ENCODE measurements at regions not wholly inside any gene's neighbourhood (a gene's known extent, or its start where the extent isn't known, plus 50 kb on each side); places are given as distances from the start of the nearest gene placed in this dataset.
"Not testable (repeated sequence)": the region's sequence is repeated elsewhere in the genome, so short reads cannot be mapped to it uniquely, and the experiment has no call there.

DNA sequence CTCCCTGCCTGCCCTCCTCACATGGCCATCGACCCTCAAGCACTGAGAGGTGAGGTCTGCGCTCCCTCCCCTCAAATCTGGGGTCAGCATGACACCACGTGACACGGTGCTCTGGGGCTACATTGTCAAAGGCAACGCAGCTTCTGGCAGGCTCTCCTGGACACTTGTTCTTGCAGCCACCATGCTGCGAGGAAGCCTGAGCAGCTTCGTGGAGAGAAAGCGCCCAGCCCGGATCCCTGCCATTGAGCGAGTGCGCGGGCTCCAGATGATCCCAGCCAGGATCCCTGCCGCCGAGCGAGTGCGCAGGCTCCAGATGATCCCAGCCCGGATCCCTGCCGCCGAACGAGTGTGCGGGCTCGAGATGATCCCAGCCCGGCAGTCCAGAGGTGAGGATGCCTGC, 70.9 kb upstream of the METRNL start:
- DNase-seq, result no peak
- no peak for TF ChIP-seq POLR2A (IDR thresholded peaks at IDR 0.05)
- TF ChIP-seq, protein P1, sequence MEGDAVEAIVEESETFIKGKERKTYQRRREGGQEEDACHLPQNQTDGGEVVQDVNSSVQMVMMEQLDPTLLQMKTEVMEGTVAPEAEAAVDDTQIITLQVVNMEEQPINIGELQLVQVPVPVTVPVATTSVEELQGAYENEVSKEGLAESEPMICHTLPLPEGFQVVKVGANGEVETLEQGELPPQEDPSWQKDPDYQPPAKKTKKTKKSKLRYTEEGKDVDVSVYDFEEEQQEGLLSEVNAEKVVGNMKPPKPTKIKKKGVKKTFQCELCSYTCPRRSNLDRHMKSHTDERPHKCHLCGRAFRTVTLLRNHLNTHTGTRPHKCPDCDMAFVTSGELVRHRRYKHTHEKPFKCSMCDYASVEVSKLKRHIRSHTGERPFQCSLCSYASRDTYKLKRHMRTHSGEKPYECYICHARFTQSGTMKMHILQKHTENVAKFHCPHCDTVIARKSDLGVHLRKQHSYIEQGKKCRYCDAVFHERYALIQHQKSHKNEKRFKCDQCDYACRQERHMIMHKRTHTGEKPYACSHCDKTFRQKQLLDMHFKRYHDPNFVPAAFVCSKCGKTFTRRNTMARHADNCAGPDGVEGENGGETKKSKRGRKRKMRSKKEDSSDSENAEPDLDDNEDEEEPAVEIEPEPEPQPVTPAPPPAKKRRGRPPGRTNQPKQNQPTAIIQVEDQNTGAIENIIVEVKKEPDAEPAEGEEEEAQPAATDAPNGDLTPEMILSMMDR (IDR thresholded peaks at IDR 0.05), result no peak
- H3K9me3 ChIP-seq (replicated peaks in 1 of 3), result no peaks in the 10 kb centered on the region
- no peak overlapping the region for H3K27ac ChIP-seq
- no peaks in the 10 kb centered on the region for H3K4me1 ChIP-seq (replicated peaks in 1 of 2)
- H3K36me3 ChIP-seq (replicated peaks in 1 of 2), result peaks cover 0 to 4% of the 10 kb centered on the region in 2 donors
- intact Hi-C loops (cut with DNase I), result no loop called here
- no peaks in the 10 kb centered on the region for H3K27me3 ChIP-seq
- WGBS, 4 donors, result 97 to 100% (median 97%) methylated on average over 5 to 23 of the region's 23 CpGs
- H3K4me3 ChIP-seq, result no peak overlapping the region

DNA sequence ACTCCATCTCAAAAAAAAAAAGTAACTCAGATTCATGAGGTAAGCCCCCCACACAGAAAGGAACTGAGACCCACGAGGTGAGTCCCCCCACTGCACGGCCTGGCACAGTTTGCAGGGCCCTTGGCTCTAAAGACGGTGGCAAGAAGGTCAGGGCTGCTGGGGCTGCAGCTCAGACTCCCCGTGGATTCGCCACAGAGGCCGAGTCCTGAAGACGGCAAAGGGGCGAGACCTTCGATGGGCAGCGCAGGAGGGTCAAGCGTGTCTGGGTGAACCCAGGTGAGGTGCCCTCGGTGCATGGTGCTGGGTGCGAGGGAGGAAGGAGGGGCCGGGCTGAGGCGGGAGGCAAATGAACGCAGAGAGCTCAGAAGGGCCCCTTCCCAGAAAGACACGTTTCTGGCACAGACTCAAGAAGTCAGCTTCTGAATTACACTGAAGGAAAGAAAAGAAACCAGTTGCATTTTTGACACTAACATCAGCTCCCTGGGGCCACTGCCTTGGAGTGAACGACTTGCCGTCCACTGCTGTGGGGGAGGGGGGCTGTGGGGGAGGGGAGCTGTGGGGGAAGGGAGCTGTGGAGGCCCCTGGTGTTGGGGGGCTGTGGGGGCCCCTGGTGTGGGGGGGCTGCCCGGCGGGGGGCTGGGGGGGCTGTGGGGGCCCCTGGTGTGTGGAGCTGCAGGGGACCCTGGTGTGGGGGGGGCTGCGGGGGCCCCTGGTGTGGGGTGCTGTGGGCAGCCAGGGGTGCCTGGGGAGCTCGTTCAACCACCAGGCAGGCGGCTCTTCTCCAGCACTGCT, 69.8 kb upstream of the METRNL start:
- no peak for DNase-seq
- TF ChIP-seq, protein P1 (IDR thresholded peaks at IDR 0.05), result no peak
- TF ChIP-seq POLR2A (IDR thresholded peaks at IDR 0.05), result no peak
- H3K27ac ChIP-seq, result no peak overlapping the region

GRCh38 chr17:83010206-83011200, 68.9 kb upstream of the METRNL start:
- intact Hi-C loops (cut with DNase I), result no loop called here
- no peaks in the 10 kb centered on the region for H3K9me3 ChIP-seq (replicated peaks in 1 of 3)
- no peaks in the 10 kb centered on the region for H3K27me3 ChIP-seq
- DNase-seq, result no peak
- WGBS, 4 donors, result 88 to 90% (median 88%) methylated on average over 21 to 39 of the region's 39 CpGs
- no peak overlapping the region for H3K4me3 ChIP-seq
- TF ChIP-seq POLR2A (IDR thresholded peaks at IDR 0.05), result no peak
- no peaks in the 10 kb centered on the region for H3K36me3 ChIP-seq (replicated peaks in 1 of 2)
- H3K27ac ChIP-seq, result no peak overlapping the region
- no peaks in the 10 kb centered on the region for H3K4me1 ChIP-seq (replicated peaks in 1 of 2)

More for the DNA sequence above, 69.8 kb upstream of the METRNL start:
- Histone ChIP-seq H3K4me1 (replicated peaks in 1 of 2) (no peaks in the 10 kb centered on the region), H3K27me3 (no peaks in the 10 kb centered on the region), H3K4me3 (no peak overlapping the region), H3K36me3 (replicated peaks in 1 of 2) (peaks cover 0 to 4% of the 10 kb centered on the region in 2 donors), H3K9me3 (replicated peaks in 1 of 3) (no peaks in the 10 kb centered on the region)
- 87 to 90% (median 88%) methylated on average over 16 to 24 of the region's 24 CpGs for WGBS, 4 donors
- intact Hi-C loops (cut with DNase I), result no loop called here

- 85 to 96% (median 88%) methylated on average over 18 to 19 of the region's 19 CpGs for WGBS, 4 donors
- H3K27me3 ChIP-seq; DNase-seq; H3K36me3 ChIP-seq (replicated peaks in 1 of 2); H3K4me3 ChIP-seq; H3K4me1 ChIP-seq (replicated peaks in 1 of 2); intact Hi-C loops (cut with DNase I); H3K27ac ChIP-seq; H3K9me3 ChIP-seq (replicated peaks in 1 of 3): not testable (repeated sequence)
Observed at GRCh38 chr17:83011676-83012075, 67.7 kb upstream of the METRNL start.

GRCh38 chr17:83012200-83012785, 67.1 kb upstream of the METRNL start:
- DNase-seq, result no peak
- no peaks in the 10 kb centered on the region for H3K27me3 ChIP-seq
- no peak overlapping the region for H3K4me3 ChIP-seq
- intact Hi-C loops (cut with DNase I), result no loop called here
- WGBS, 4 donors, result 80 to 87% (median 83%) methylated on average over 19 to 22 of the region's 23 CpGs
- no peaks in the 10 kb centered on the region for H3K9me3 ChIP-seq (replicated peaks in 1 of 3)
- H3K4me1 ChIP-seq (replicated peaks in 1 of 2), result no peaks in the 10 kb centered on the region
- H3K36me3 ChIP-seq (replicated peaks in 1 of 2), result no peaks in the 10 kb centered on the region
- TF ChIP-seq, protein P1 (IDR thresholded peaks at IDR 0.05), result no peak
- TF ChIP-seq POLR2A (IDR thresholded peaks at IDR 0.05), result no peak
- H3K27ac ChIP-seq, result no peak overlapping the region

All from adrenal gland (tissue), 9 donors.